ENCODE measurements at regions not wholly inside any gene's neighbourhood (a gene's known extent, or its start where the extent isn't known, plus 50 kb on each side); places are given as distances from the start of the nearest gene placed in this dataset.

DNA sequence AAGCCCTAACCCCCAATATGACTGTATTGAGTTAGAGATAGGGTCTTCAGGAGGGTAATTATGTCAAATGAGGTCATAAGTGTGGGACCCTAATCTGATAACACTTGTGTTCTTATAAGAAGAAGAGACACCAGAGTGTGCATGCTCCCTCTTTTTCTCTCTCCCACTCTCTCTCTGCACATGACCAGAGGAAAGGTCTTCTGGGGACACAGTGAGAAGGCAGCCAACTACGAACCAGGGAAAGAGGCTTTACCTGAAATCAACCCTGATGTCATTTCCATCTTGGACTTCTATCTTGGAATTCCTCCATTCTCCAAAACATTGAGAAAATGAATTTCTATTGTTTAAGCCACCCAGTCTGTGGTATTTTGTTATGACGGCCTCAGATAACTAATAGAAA lies 97.2 kb upstream of the MAD2L1 start:
- DNase-seq (ENCODE audit: low read depth), result no peak
- TF ChIP-seq MAX (IDR thresholded peaks at IDR 0.05; ENCODE audit: low read depth, low read length) (no peak), MYC (IDR thresholded peaks at IDR 0.05; ENCODE audit: low read depth, low read length) (no peak), POLR2A (IDR thresholded peaks at IDR 0.05; ENCODE audit: extremely low read depth, insufficient read length) (no peak)
- TF ChIP-seq, protein P1, sequence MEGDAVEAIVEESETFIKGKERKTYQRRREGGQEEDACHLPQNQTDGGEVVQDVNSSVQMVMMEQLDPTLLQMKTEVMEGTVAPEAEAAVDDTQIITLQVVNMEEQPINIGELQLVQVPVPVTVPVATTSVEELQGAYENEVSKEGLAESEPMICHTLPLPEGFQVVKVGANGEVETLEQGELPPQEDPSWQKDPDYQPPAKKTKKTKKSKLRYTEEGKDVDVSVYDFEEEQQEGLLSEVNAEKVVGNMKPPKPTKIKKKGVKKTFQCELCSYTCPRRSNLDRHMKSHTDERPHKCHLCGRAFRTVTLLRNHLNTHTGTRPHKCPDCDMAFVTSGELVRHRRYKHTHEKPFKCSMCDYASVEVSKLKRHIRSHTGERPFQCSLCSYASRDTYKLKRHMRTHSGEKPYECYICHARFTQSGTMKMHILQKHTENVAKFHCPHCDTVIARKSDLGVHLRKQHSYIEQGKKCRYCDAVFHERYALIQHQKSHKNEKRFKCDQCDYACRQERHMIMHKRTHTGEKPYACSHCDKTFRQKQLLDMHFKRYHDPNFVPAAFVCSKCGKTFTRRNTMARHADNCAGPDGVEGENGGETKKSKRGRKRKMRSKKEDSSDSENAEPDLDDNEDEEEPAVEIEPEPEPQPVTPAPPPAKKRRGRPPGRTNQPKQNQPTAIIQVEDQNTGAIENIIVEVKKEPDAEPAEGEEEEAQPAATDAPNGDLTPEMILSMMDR (IDR thresholded peaks at IDR 0.05; ENCODE audit: low read depth, low read length), result no peak
- no peak overlapping the region for H3K4me3 ChIP-seq (ENCODE audit: low read depth, low read length)

DNA sequence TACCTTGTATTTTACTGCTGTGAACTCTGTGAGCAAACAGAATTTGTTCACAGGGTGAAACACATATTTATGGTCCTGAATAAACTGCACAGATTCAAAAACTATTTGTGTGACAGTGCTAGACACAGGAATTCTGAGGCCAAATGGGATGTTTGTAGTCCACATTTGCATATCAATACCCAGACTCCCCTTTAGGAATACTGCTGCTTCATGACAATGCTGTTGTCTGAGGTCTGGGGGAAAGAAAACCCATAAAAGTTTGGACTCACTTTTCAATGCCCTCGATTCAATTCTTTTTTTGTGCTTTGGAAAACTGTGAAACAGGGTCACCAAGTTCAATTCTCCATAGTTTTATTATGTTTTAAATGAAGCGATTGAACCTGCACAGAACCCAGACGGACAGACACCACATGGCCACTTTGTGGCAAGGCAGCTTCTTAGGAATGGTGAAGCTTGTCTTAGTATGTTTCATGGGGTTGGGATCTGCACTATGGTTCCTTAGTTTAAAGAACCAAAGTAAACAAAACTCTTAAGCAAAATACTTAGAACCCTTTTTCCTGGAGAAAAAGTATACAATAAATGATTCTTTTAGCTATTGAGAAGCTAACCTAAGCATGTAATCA lies 92.3 kb upstream of the MAD2L1 start:
- DNase-seq (ENCODE audit: low read depth), result no peak
- H3K4me3 ChIP-seq (ENCODE audit: low read depth, low read length), result no peak overlapping the region
- TF ChIP-seq POLR2A (IDR thresholded peaks at IDR 0.05; ENCODE audit: extremely low read depth, insufficient read length) (no peak), MYC (IDR thresholded peaks at IDR 0.05; ENCODE audit: low read depth, low read length) (no peak), MAX (IDR thresholded peaks at IDR 0.05; ENCODE audit: low read depth, low read length) (no peak)
- TF ChIP-seq, protein P1 (IDR thresholded peaks at IDR 0.05; ENCODE audit: low read depth, low read length), result no peak

DNA sequence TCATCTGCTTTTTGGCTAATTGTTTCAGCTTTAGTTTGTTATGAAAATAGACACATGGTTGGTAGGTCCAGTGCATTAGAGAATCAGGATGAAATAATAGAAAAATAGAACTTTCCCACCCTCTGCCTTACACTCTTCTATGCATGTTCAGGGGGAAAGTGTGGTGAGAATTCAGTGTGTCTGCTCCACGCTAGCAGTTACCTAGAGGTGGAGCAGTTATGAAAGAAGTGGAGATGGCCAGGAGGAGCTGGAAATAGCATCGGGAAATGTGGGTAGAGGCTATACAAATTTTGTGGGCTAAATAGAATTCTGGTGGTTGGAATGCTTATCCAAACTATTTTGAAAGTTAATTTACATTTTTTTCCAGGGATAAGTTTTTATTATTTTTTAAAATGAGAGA lies 91.4 kb upstream of the MAD2L1 start:
- H3K4me3 ChIP-seq (ENCODE audit: low read depth, low read length), result no peak overlapping the region
- no peak for TF ChIP-seq MYC (IDR thresholded peaks at IDR 0.05; ENCODE audit: low read depth, low read length)
- TF ChIP-seq, protein P1 (IDR thresholded peaks at IDR 0.05; ENCODE audit: low read depth, low read length), result no peak
- no peak for TF ChIP-seq POLR2A (IDR thresholded peaks at IDR 0.05; ENCODE audit: extremely low read depth, insufficient read length)
- no peak for TF ChIP-seq MAX (IDR thresholded peaks at IDR 0.05; ENCODE audit: low read depth, low read length)
- DNase-seq (ENCODE audit: low read depth), result no peak

GRCh38 chr4:120156120-120156718 lies 89.6 kb upstream of the MAD2L1 start:
- TF ChIP-seq MAX (IDR thresholded peaks at IDR 0.05; ENCODE audit: low read depth, low read length) (no peak), MYC (IDR thresholded peaks at IDR 0.05; ENCODE audit: low read depth, low read length) (no peak), POLR2A (IDR thresholded peaks at IDR 0.05; ENCODE audit: extremely low read depth, insufficient read length) (no peak)
- TF ChIP-seq, protein P1 (IDR thresholded peaks at IDR 0.05; ENCODE audit: low read depth, low read length), result peak; percentile 17
- no peak overlapping the region for H3K4me3 ChIP-seq (ENCODE audit: low read depth, low read length)
- DNase-seq (ENCODE audit: low read depth), result peak; percentile 77

GRCh38 chr4:120155287-120155686 lies 88.6 kb upstream of the MAD2L1 start:
- no peak overlapping the region for H3K4me3 ChIP-seq (ENCODE audit: low read depth, low read length)
- no peak for TF ChIP-seq MYC (IDR thresholded peaks at IDR 0.05; ENCODE audit: low read depth, low read length)
- no peak for TF ChIP-seq MAX (IDR thresholded peaks at IDR 0.05; ENCODE audit: low read depth, low read length)
- TF ChIP-seq, protein P1 (IDR thresholded peaks at IDR 0.05; ENCODE audit: low read depth, low read length), result no peak
- no peak for TF ChIP-seq POLR2A (IDR thresholded peaks at IDR 0.05; ENCODE audit: extremely low read depth, insufficient read length)
- no peak for DNase-seq (ENCODE audit: low read depth)
